ENCODE measurements at regions not wholly inside any gene's neighbourhood (a gene's known extent, or its start where the extent isn't known, plus 50 kb on each side); places are given as distances from the start of the nearest gene placed in this dataset.

DNA sequence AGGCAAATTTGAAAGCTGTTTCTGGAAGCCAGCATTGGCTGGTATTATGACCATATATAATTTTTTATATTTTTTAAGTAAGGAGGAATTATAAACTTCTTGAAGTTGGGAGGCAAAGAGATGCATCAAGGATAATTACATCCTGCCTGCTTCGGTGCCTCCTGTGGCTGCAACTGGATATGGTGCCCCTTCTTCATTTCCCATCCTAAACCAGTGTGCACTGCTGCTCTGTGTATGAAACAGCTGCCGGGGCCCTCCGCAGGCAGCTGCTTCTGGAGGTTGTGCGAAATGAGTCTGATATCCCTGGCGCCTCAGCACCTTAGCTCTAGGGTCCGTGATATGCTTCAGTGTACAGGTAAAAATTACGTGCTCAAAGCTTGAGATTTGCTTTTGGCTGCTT lies 304.2 kb downstream of the ENC1 start:
- no peaks in the 10 kb centered on the region for H4K20me1 ChIP-seq (replicated peaks in 1 of 2; ENCODE audit: control insufficient read depth in 1 of 2, insufficient read depth in 2 of 2, low read length in 2 of 2)
- DNase-seq (ENCODE audit: low read depth in 1 of 2, low spot score in 2 of 2) (no peak), FAIRE-seq (no peak)
- WGBS, 2 experiments (ENCODE audit: extremely low coverage in 1 of 2, insufficient coverage in 1 of 2, insufficient read length in 1 of 2, insufficient replicate concordance in 2 of 2, low coverage in 1 of 2, low lambda C conversion rate in 2 of 2, missing lambda C conversion rate in 1 of 2): 92% methylated on average over 7 of the region's 7 CpGs; no CpG with 5 or more reads in 1 of the 2 experiments
- H4K5ac ChIP-seq (ENCODE audit: insufficient read length, low read depth, low read length): no peak overlapping the region
- H3K4me2 ChIP-seq (ENCODE audit: insufficient read depth in 1 of 2, low read depth in 2 of 2, low read length in 2 of 2): no peak overlapping the region
- no peaks in the 10 kb centered on the region for H3K27me3 ChIP-seq (replicated peaks in 1 of 4; ENCODE audit: control insufficient read depth in 3 of 4, extremely low read depth in 1 of 4, insufficient read depth in 3 of 4, low read length in 3 of 4)
- H3K56ac ChIP-seq (replicated peaks; ENCODE audit: insufficient read length, low read depth, low read length): no peak overlapping the region
- H4K8ac ChIP-seq (ENCODE audit: extremely low read depth, insufficient read depth, low read length): no peak overlapping the region
- H2BK5ac ChIP-seq (ENCODE audit: low read depth, low read length): no peak overlapping the region
- H3K9me3 ChIP-seq (ENCODE audit: insufficient read depth in 2 of 2, low read depth in 1 of 2, low read length in 1 of 2): no peaks in the 10 kb centered on the region
- H3K23me2 ChIP-seq (ENCODE audit: low read depth, low read length): no peaks in the 10 kb centered on the region
- CTCF ChIA-PET (ENCODE audit: partially characterized antibody): interaction anchor here (0.6 to 2.4 kb wide), 10 partner anchors 13 to 423 kb away, joined by 3 to 8 read pairs (median 3); no protein-coding TSS in a partner anchor
- H3K23ac ChIP-seq (ENCODE audit: insufficient read length): no peak overlapping the region
- no peak overlapping the region for H3K18ac ChIP-seq (ENCODE audit: extremely low read depth, low read length)
- H3K36me3 ChIP-seq (ENCODE audit: control insufficient read depth in 2 of 4, insufficient read depth in 4 of 4, low read length in 3 of 4): no peaks in the 10 kb centered on the region
- H3K9ac ChIP-seq (replicated peaks in 1 of 4; ENCODE audit: extremely low read depth in 1 of 4, low read depth in 3 of 4, low read length in 3 of 4): no peak overlapping the region; a peak in 1 of 7 replicates
- H4K91ac ChIP-seq (replicated peaks; ENCODE audit: insufficient read length, low read length): no peak overlapping the region
- no peak overlapping the region for H3K14ac ChIP-seq (ENCODE audit: insufficient read length)
- no peak overlapping the region for H2AK5ac ChIP-seq (ENCODE audit: low read depth, low read length)
- H3K4me1 ChIP-seq (replicated peaks in 1 of 4; ENCODE audit: control insufficient read depth in 3 of 4, insufficient read depth in 4 of 4, low read length in 3 of 4): no peaks in the 10 kb centered on the region
- TF ChIP-seq CHD1 (IDR thresholded peaks at IDR 0.05; ENCODE audit: low read depth, low read length) (no peak), SAP30 (IDR thresholded peaks at IDR 0.05; ENCODE audit: insufficient read depth, insufficient replicate concordance, low read length) (no peak), MAFK (IDR thresholded peaks at IDR 0.05; ENCODE audit: low read depth, low read length) (no peak), CTCF (IDR thresholded peaks at IDR 0.05; ENCODE audit: control extremely low read depth in 1 of 3, insufficient read depth in 1 of 3, low read depth in 1 of 3, low read length in 3 of 3) (peak in 2 of 3 experiments; percentile 34 to 38; a peak in 2 of 4 replicates), RAD21 (IDR thresholded peaks at IDR 0.05 in 1 of 2, conservative IDR thresholded peaks at IDR 0.05 in 1 of 2; ENCODE audit: low read depth in 2 of 2, low read length in 2 of 2) (peak; percentile 34 to 39; a peak in 3 of 4 replicates), ATF2 (IDR thresholded peaks at IDR 0.05; ENCODE audit: low read length) (no peak), YY1 (IDR thresholded peaks at IDR 0.05; ENCODE audit: low read depth, low read length) (no peak)
- TF ChIP-seq, protein P1, sequence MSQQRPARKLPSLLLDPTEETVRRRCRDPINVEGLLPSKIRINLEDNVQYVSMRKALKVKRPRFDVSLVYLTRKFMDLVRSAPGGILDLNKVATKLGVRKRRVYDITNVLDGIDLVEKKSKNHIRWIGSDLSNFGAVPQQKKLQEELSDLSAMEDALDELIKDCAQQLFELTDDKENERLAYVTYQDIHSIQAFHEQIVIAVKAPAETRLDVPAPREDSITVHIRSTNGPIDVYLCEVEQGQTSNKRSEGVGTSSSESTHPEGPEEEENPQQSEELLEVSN (IDR thresholded peaks at IDR 0.05): no peak
- no peak overlapping the region for H3K4ac ChIP-seq (replicated peaks; ENCODE audit: insufficient read length, low read depth, low read length)
- no peak overlapping the region for H2BK120ac ChIP-seq (replicated peaks; ENCODE audit: low read depth, low read length)
- H2BK15ac ChIP-seq (ENCODE audit: low read length): no peak overlapping the region
- no peak overlapping the region for H3K27ac ChIP-seq (ENCODE audit: low read depth, low read length)
- POLR2A ChIA-PET (ENCODE audit: partially characterized antibody): no interaction called here
- no peaks in the 10 kb centered on the region for H3K79me2 ChIP-seq (ENCODE audit: control insufficient read depth in 1 of 2, insufficient read depth in 2 of 2, low read length in 2 of 2)
- H3K79me1 ChIP-seq (ENCODE audit: low read depth, low read length): no peaks in the 10 kb centered on the region
- no peak overlapping the region for H2BK12ac ChIP-seq (ENCODE audit: low read depth, low read length)
- H2BK20ac ChIP-seq (ENCODE audit: low read length): no peak overlapping the region
- no peak overlapping the region for H3K4me3 ChIP-seq (ENCODE audit: extremely low read depth in 1 of 4, insufficient read depth in 2 of 4, low read depth in 3 of 4, low read length in 4 of 4)
- no peak overlapping the region for H2AFZ ChIP-seq (ENCODE audit: low read length)
